GM10248 (cell line): ENCODE measurements at regions not wholly inside any gene's neighbourhood (a gene's known extent, or its start where the extent isn't known, plus 50 kb on each side); places are given as distances from the start of the nearest gene placed in this dataset.
"Not testable (repeated sequence)": the region's sequence is repeated elsewhere in the genome, so short reads cannot be mapped to it uniquely, and the experiment has no call there.

ENCODE experiments used
- CTCF ChIA-PET: fragments of 300-600 bp; sonication (Branson Sonifier 250); formaldehyde crosslinking; extraction: SDS; loops from one replicate; lab custom pipeline; 2021; ENCODE audit warnings: antibody characterized with exemption; lab: Yijun Ruan, JAX
- POLR2A ChIA-PET: fragments of 350-650 bp; sonication (Branson Sonifier 250); formaldehyde crosslinking; extraction: SDS; loops from one replicate; lab custom pipeline; 2020; ENCODE audit warnings: antibody characterized with exemption; lab: Yijun Ruan, JAX
- DNase-seq: peaks from one replicate; pipeline ENCODE4 v3.0.0; 2012; ENCODE audit errors: extremely low spot score
- CTCF ChIP-seq: IDR thresholded peaks from 2 replicates; pipeline ENCODE4 v1.5.1; 2012; ENCODE audit warnings: mild to moderate bottlenecking, low read depth; ENCODE audit errors: extremely low read depth, missing control alignments, control extremely low read depth

- POLR2A ChIA-PET: no interaction called here
- CTCF ChIA-PET: interaction anchor here (1.3 to 1.5 kb wide), 3 partner anchors 14 to 38 kb away, joined by 3 to 4 read pairs (median 4); no protein-coding TSS in a partner anchor
- TF ChIP-seq CTCF: no peak
- DNase-seq: no peak
Observed at GRCh38 chr2:234251326-234252271, 201.1 kb downstream of the SPP2 start.

- POLR2A ChIA-PET: no interaction called here
- TF ChIP-seq CTCF: no peak
- CTCF ChIA-PET: interaction anchor here (1.3 kb wide), 2 partner anchors 26 to 39 kb away, joined by 3 to 4 read pairs; no protein-coding TSS in a partner anchor
- no peak for DNase-seq
Observed at GRCh38 chr2:234250926-234251325, 200.4 kb downstream of the SPP2 start.

GRCh38 chr2:234249873-234250272, 199.4 kb downstream of the SPP2 start:
- no peak for TF ChIP-seq CTCF
- ChIA-PET POLR2A (no interaction called here), CTCF (no interaction called here)
- no peak for DNase-seq

GRCh38 chr2:234249034-234249735, 198.7 kb downstream of the SPP2 start:
- TF ChIP-seq CTCF: no peak
- CTCF ChIA-PET: no interaction called here
- POLR2A ChIA-PET: no interaction called here

GRCh38 chr2:234248213-234248710, 197.8 kb downstream of the SPP2 start:
- POLR2A ChIA-PET, DNase-seq, CTCF ChIA-PET: not testable (repeated sequence)

More at GRCh38 chr2:234249034-234249735, 198.7 kb downstream of the SPP2 start:
- DNase-seq: no peak

- TF ChIP-seq CTCF: no peak
- ChIA-PET CTCF (no interaction called here), POLR2A (no interaction called here)
- DNase-seq: no peak
Observed at GRCh38 chr2:234247453-234248180, 197.1 kb downstream of the SPP2 start.
